KBM-7 (cell line): ENCODE measurements at regions not wholly inside any gene's neighbourhood (a gene's known extent, or its start where the extent isn't known, plus 50 kb on each side); places are given as distances from the start of the nearest gene placed in this dataset.

Source experiments
- DNase-seq: peaks from one replicate; pipeline ENCODE4 v3.0.0-alpha.2; 2015
- in situ Hi-C: fragments of 300-500 bp; cut with MboI; formaldehyde crosslinking; loops from 2 replicates; pipeline ENCODE4 v1.14.3; 2020; ENCODE audit warnings: low sequenced_read_pairs, low pct_unique_long_range_greater_than_20kb, mixed read lengths

- DNase-seq, result no peak
- in situ Hi-C loops, result no loop called here
Measured at GRCh38 chr2:173818285-173818684, 146.9 kb downstream of the SP3 start.

GRCh38 chr2:173819852-173820251 lies 145.3 kb downstream of the SP3 start:
- in situ Hi-C loops, result no loop called here

GRCh38 chr2:173821451-173821850 lies 143.7 kb downstream of the SP3 start:
- in situ Hi-C loops, result no loop called here
- no peak for DNase-seq

More at GRCh38 chr2:173819852-173820251, 145.3 kb downstream of the SP3 start:
- no peak for DNase-seq

- in situ Hi-C loops, result no loop called here
- no peak for DNase-seq
Measured at GRCh38 chr2:173822889-173823542, 142.2 kb downstream of the SP3 start.

- in situ Hi-C loops, result no loop called here
- DNase-seq, result no peak
Measured at GRCh38 chr2:173823543-173823939, 141.6 kb downstream of the SP3 start.

GRCh38 chr2:173828189-173829142 lies 136.7 kb downstream of the SP3 start:
- in situ Hi-C loops, result no loop called here
- DNase-seq, result peak; percentile 3

- in situ Hi-C loops, result no loop called here
- no peak for DNase-seq
Measured at GRCh38 chr2:173829727-173830126, 135.4 kb downstream of the SP3 start.

- in situ Hi-C loops, result no loop called here
Measured at GRCh38 chr2:173830170-173830569, 135.0 kb downstream of the SP3 start.

GRCh38 chr2:173831312-173832229 lies 133.6 kb downstream of the SP3 start:
- DNase-seq, result no peak
- in situ Hi-C loops, result no loop called here

More at GRCh38 chr2:173830170-173830569, 135.0 kb downstream of the SP3 start:
- no peak for DNase-seq

- in situ Hi-C loops, result no loop called here
- no peak for DNase-seq
Measured at GRCh38 chr2:173834141-173834540, 131.0 kb downstream of the SP3 start.

GRCh38 chr2:173835726-173836125 lies 129.4 kb downstream of the SP3 start:
- in situ Hi-C loops, result no loop called here
- no peak for DNase-seq

GRCh38 chr2:173841110-173841509 lies 124.1 kb downstream of the SP3 start:
- in situ Hi-C loops, result no loop called here
- DNase-seq, result no peak

GRCh38 chr2:173843526-173843925 lies 121.6 kb downstream of the SP3 start:
- in situ Hi-C loops, result no loop called here

GRCh38 chr2:173851141-173851641 lies 114.0 kb downstream of the SP3 start:
- in situ Hi-C loops, result no loop called here
- DNase-seq, result no peak

More at GRCh38 chr2:173843526-173843925, 121.6 kb downstream of the SP3 start:
- DNase-seq, result no peak

GRCh38 chr2:173854141-173854540 lies 111.0 kb downstream of the SP3 start:
- DNase-seq, result no peak
- in situ Hi-C loops, result no loop called here

- in situ Hi-C loops, result no loop called here
- no peak for DNase-seq
Measured at GRCh38 chr2:173854840-173855239, 110.3 kb downstream of the SP3 start.

- no peak for DNase-seq
- in situ Hi-C loops, result no loop called here
Measured at GRCh38 chr2:173855661-173856060, 109.5 kb downstream of the SP3 start.
